Brain microvascular endothelial cell (primary cell): ENCODE measurements at regions not wholly inside any gene's neighbourhood (a gene's known extent, or its start where the extent isn't known, plus 50 kb on each side); places are given as distances from the start of the nearest gene placed in this dataset.
"Not testable (repeated sequence)": the region's sequence is repeated elsewhere in the genome, so short reads cannot be mapped to it uniquely, and the experiment has no call there.

Experiments used
- DNase-seq: peaks from one replicate; pipeline ENCODE4 v3.0.0-alpha.2; 2020
- H3K27ac ChIP-seq: fragments of 250-450 bp; sonication (Bioruptor Pico); 2 replicates; pipeline ENCODE4 v1.5.1; 2020; ENCODE audit warnings: mild to moderate bottlenecking, moderate library complexity
- H3K27me3 ChIP-seq: fragments of 250-450 bp; sonication (Bioruptor Pico); replicated peaks from 2 replicates; pipeline ENCODE4 v1.5.1; 2020; ENCODE audit warnings: mild to moderate bottlenecking
- H3K36me3 ChIP-seq: fragments of 250-450 bp; sonication (Bioruptor Pico); replicated peaks from 2 replicates; pipeline ENCODE4 v1.5.1; 2020; ENCODE audit warnings: mild to moderate bottlenecking
- H3K4me3 ChIP-seq: 2 replicates; pipeline ENCODE4 v1.5.1; 2011; ENCODE audit warnings: low read depth, mild to moderate bottlenecking, control low read depth, low read length, moderate library complexity
- in situ Hi-C: cut with HindIII; loops from 2 replicates; pipeline ENCODE4 v1.10.0; 2017; ENCODE audit warnings: low sequenced_read_pairs, low pct_ligation_motif_present
- TF ChIP-seq, protein P1 (sequence below): IDR thresholded peaks from 2 replicates; pipeline ENCODE4 v1.5.1; 2011; ENCODE audit warnings: low read depth, mild to moderate bottlenecking, moderate library complexity, low read length, control low read depth, inconsistent platforms; ENCODE audit errors: missing control alignments

DNA sequence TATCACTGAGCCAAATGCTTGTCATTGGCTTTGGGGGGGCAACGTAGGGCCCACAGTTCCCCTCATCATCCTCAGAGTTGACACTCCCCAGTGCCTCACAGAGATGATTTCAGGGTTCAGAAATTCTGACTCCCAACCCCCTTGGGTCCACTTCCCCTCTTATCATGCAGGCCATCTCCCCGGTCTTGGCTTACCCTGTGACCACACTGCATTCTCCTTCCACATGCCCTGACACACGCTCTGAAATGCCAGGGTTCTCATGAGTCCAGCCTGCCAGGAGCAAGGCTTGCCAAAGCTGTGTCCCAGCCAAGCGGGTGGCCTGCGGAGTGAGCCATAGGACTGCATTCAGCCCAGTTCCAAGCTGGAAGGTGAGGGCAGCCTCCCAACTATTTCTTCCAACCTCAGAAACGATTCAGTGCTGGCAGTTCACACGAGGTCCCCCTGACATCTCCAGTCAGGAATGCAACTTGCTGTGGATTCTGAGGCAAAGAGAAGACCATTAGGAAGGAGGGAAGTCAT is 101.2 kb downstream of the SMIM20 start:
- no peak overlapping the region for H3K4me3 ChIP-seq
- no peaks in the 10 kb centered on the region for H3K36me3 ChIP-seq
- in situ Hi-C loops = no loop called here
- DNase-seq = peak; percentile 86
- H3K27me3 ChIP-seq = no peaks in the 10 kb centered on the region
- TF ChIP-seq, protein P1, sequence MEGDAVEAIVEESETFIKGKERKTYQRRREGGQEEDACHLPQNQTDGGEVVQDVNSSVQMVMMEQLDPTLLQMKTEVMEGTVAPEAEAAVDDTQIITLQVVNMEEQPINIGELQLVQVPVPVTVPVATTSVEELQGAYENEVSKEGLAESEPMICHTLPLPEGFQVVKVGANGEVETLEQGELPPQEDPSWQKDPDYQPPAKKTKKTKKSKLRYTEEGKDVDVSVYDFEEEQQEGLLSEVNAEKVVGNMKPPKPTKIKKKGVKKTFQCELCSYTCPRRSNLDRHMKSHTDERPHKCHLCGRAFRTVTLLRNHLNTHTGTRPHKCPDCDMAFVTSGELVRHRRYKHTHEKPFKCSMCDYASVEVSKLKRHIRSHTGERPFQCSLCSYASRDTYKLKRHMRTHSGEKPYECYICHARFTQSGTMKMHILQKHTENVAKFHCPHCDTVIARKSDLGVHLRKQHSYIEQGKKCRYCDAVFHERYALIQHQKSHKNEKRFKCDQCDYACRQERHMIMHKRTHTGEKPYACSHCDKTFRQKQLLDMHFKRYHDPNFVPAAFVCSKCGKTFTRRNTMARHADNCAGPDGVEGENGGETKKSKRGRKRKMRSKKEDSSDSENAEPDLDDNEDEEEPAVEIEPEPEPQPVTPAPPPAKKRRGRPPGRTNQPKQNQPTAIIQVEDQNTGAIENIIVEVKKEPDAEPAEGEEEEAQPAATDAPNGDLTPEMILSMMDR = no peak
- peak overlapping the region; percentile 9 for H3K27ac ChIP-seq

GRCh38 chr4:26015906-26016305 is 101.9 kb downstream of the SMIM20 start:
- TF ChIP-seq, protein P1 = no peak
- DNase-seq = no peak
- in situ Hi-C loops = no loop called here
- Histone ChIP-seq H3K27ac (peak overlapping the region; percentile 9), H3K27me3 (no peaks in the 10 kb centered on the region), H3K36me3 (no peaks in the 10 kb centered on the region), H3K4me3 (no peak overlapping the region)

- Histone ChIP-seq H3K36me3 (no peaks in the 10 kb centered on the region), H3K27ac (no peak overlapping the region), H3K27me3 (no peaks in the 10 kb centered on the region), H3K4me3 (no peak overlapping the region)
- TF ChIP-seq, protein P1 = no peak
- in situ Hi-C loops = no loop called here
- no peak for DNase-seq
Measured at GRCh38 chr4:26017531-26017930, 103.5 kb downstream of the SMIM20 start.

- in situ Hi-C loops, H3K27me3 ChIP-seq, H3K27ac ChIP-seq, H3K4me3 ChIP-seq, DNase-seq, H3K36me3 ChIP-seq: not testable (repeated sequence)
Measured at GRCh38 chr4:26017961-26018700, 104.1 kb downstream of the SMIM20 start.

- Histone ChIP-seq H3K4me3 (no peak overlapping the region), H3K27me3 (no peaks in the 10 kb centered on the region), H3K27ac (peak overlapping the region; percentile 75), H3K36me3 (no peaks in the 10 kb centered on the region)
- DNase-seq = peak; percentile 79
- in situ Hi-C loops = no loop called here
- TF ChIP-seq, protein P1 = no peak
Measured at GRCh38 chr4:26020083-26020668, 106.2 kb downstream of the SMIM20 start.

- Histone ChIP-seq H3K4me3 (no peak overlapping the region), H3K27me3 (no peaks in the 10 kb centered on the region), H3K27ac (peak overlapping the region; percentile 75), H3K36me3 (no peaks in the 10 kb centered on the region)
- DNase-seq = peak; percentile 70
- TF ChIP-seq, protein P1 = no peak
- in situ Hi-C loops = no loop called here
Measured at GRCh38 chr4:26020881-26021280, 106.9 kb downstream of the SMIM20 start.
